ENCODE measurements at regions not wholly inside any gene's neighbourhood (a gene's known extent, or its start where the extent isn't known, plus 50 kb on each side); places are given as distances from the start of the nearest gene placed in this dataset.

- FAIRE-seq (no peak), DNase-seq (no peak)
- intact Hi-C loops (cut with DNase I) = no loop called here
- Histone ChIP-seq H3K9ac (ENCODE audit: low read length in 3 of 3) (no peak overlapping the region), H3K9me3 (ENCODE audit: control insufficient read depth in 2 of 3, insufficient read depth in 1 of 3, low read length in 3 of 3) (no peaks in the 10 kb centered on the region), H3K4me1 (ENCODE audit: control insufficient read depth in 2 of 3, insufficient read depth in 2 of 3, low read depth in 1 of 3, low read length in 3 of 3) (no peaks in the 10 kb centered on the region), H3K4me3 (ENCODE audit: low read length in 3 of 3) (no peak overlapping the region), H3K36me3 (ENCODE audit: control insufficient read depth in 2 of 3, insufficient read depth in 3 of 3, low read length in 3 of 3) (no peaks in the 10 kb centered on the region), H3K27ac (ENCODE audit: low read depth in 2 of 2, low read length in 2 of 2) (no peak overlapping the region), H3K27me3 (ENCODE audit: control insufficient read depth, insufficient read depth, low read length) (no peaks in the 10 kb centered on the region)
- no peak for TF ChIP-seq CTCF (IDR thresholded peaks at IDR 0.05; ENCODE audit: borderline replicate concordance, extremely low read depth, insufficient read depth)
These were observed 217.3 kb downstream of the TBXT start for GRCh38 chr6:165950316-165950715.

GRCh38 chr6:165949324-165949723, 218.3 kb downstream of the TBXT start:
- no peak for TF ChIP-seq CTCF (IDR thresholded peaks at IDR 0.05; ENCODE audit: borderline replicate concordance, extremely low read depth, insufficient read depth)
- Histone ChIP-seq H3K4me1 (ENCODE audit: control insufficient read depth in 2 of 3, insufficient read depth in 2 of 3, low read depth in 1 of 3, low read length in 3 of 3) (no peaks in the 10 kb centered on the region), H3K27ac (ENCODE audit: low read depth in 2 of 2, low read length in 2 of 2) (no peak overlapping the region), H3K9ac (ENCODE audit: low read length in 3 of 3) (no peak overlapping the region), H3K27me3 (ENCODE audit: control insufficient read depth, insufficient read depth, low read length) (no peaks in the 10 kb centered on the region), H3K36me3 (ENCODE audit: control insufficient read depth in 2 of 3, insufficient read depth in 3 of 3, low read length in 3 of 3) (no peaks in the 10 kb centered on the region), H3K4me3 (ENCODE audit: low read length in 3 of 3) (no peak overlapping the region), H3K9me3 (ENCODE audit: control insufficient read depth in 2 of 3, insufficient read depth in 1 of 3, low read length in 3 of 3) (no peaks in the 10 kb centered on the region)
- intact Hi-C loops (cut with DNase I) = no loop called here
- DNase-seq (no peak), FAIRE-seq (no peak)

- H3K36me3 ChIP-seq (ENCODE audit: control insufficient read depth in 2 of 3, insufficient read depth in 3 of 3, low read length in 3 of 3) = no peaks in the 10 kb centered on the region
- TF ChIP-seq CTCF (IDR thresholded peaks at IDR 0.05; ENCODE audit: borderline replicate concordance, extremely low read depth, insufficient read depth) = no peak
- DNase-seq (no peak), FAIRE-seq (no peak)
- intact Hi-C loops (cut with DNase I) = no loop called here
- H3K9ac ChIP-seq (ENCODE audit: low read length in 3 of 3) = no peak overlapping the region
- no peak overlapping the region for H3K27ac ChIP-seq (ENCODE audit: low read depth in 2 of 2, low read length in 2 of 2)
- H3K4me1 ChIP-seq (ENCODE audit: control insufficient read depth in 2 of 3, insufficient read depth in 2 of 3, low read depth in 1 of 3, low read length in 3 of 3) = no peaks in the 10 kb centered on the region
- no peak overlapping the region for H3K4me3 ChIP-seq (ENCODE audit: low read length in 3 of 3)
- no peaks in the 10 kb centered on the region for H3K27me3 ChIP-seq (ENCODE audit: control insufficient read depth, insufficient read depth, low read length)
- H3K9me3 ChIP-seq (ENCODE audit: control insufficient read depth in 2 of 3, insufficient read depth in 1 of 3, low read length in 3 of 3) = no peaks in the 10 kb centered on the region
These were observed 223.6 kb downstream of the TBXT start for GRCh38 chr6:165944002-165944466.

- Histone ChIP-seq H3K9ac (ENCODE audit: low read length in 3 of 3) (no peak overlapping the region), H3K4me3 (ENCODE audit: low read length in 3 of 3) (no peak overlapping the region), H3K4me1 (ENCODE audit: control insufficient read depth in 2 of 3, insufficient read depth in 2 of 3, low read depth in 1 of 3, low read length in 3 of 3) (no peaks in the 10 kb centered on the region), H3K9me3 (ENCODE audit: control insufficient read depth in 2 of 3, insufficient read depth in 1 of 3, low read length in 3 of 3) (no peaks in the 10 kb centered on the region), H3K27me3 (ENCODE audit: control insufficient read depth, insufficient read depth, low read length) (no peaks in the 10 kb centered on the region), H3K36me3 (ENCODE audit: control insufficient read depth in 2 of 3, insufficient read depth in 3 of 3, low read length in 3 of 3) (no peaks in the 10 kb centered on the region), H3K27ac (ENCODE audit: low read depth in 2 of 2, low read length in 2 of 2) (no peak overlapping the region)
- no peak for TF ChIP-seq CTCF (IDR thresholded peaks at IDR 0.05; ENCODE audit: borderline replicate concordance, extremely low read depth, insufficient read depth)
- intact Hi-C loops (cut with DNase I) = no loop called here
- DNase-seq (no peak), FAIRE-seq (no peak)
These were observed 225.9 kb downstream of the TBXT start for GRCh38 chr6:165941786-165942185.

Measured in kidney (tissue), 13 donors.